Astrocyte (in vitro differentiated cells and primary cell): ENCODE measurements at regions not wholly inside any gene's neighbourhood (a gene's known extent, or its start where the extent isn't known, plus 50 kb on each side); places are given as distances from the start of the nearest gene placed in this dataset.

ENCODE experiments used
- CTCF ChIP-seq: IDR thresholded peaks from 2 replicates; pipeline ENCODE4 v1.5.1; 2011; ENCODE audit warnings: low read depth, mild to moderate bottlenecking, inconsistent platforms, low read length, moderate library complexity; ENCODE audit not compliant: insufficient read depth
- EZH2 ChIP-seq: IDR thresholded peaks from 2 replicates; pipeline ENCODE4 v1.6.1; 2012; ENCODE audit warnings: mild to moderate bottlenecking, low read length, inconsistent platforms; ENCODE audit not compliant: insufficient read depth

GRCh38 chr5:34517249-34517648, 138.9 kb upstream of the RAI14 start:
- TF ChIP-seq CTCF (no peak), EZH2 (no peak)
